Spinal cord (tissue), 9 donors: ENCODE measurements at regions not wholly inside any gene's neighbourhood (a gene's known extent, or its start where the extent isn't known, plus 50 kb on each side); places are given as distances from the start of the nearest gene placed in this dataset.

Source experiments
- DNase-seq, 6 donors: peaks; one replicate each; pipeline versions ENCODE4 v3.0.0 to v3.0.0-alpha.2; 2013 to 2015; ENCODE audit warnings: low spot score in 6 of 6, low read depth in 4 of 6
- H3K27ac ChIP-seq: one replicate; pipeline ENCODE4 v1.5.1; 2013; ENCODE audit warnings: low read depth, low read length, control low read depth
- H3K27me3 ChIP-seq: one replicate; pipeline ENCODE4 v1.6.1; 2013; ENCODE audit warnings: low read length; ENCODE audit not compliant: control insufficient read depth, insufficient read depth
- H3K36me3 ChIP-seq: one replicate; pipeline ENCODE4 v1.6.1; 2013; ENCODE audit warnings: low read length; ENCODE audit not compliant: control insufficient read depth, insufficient read depth
- H3K4me1 ChIP-seq: one replicate; pipeline ENCODE4 v1.6.1; 2013; ENCODE audit warnings: low read length; ENCODE audit not compliant: control insufficient read depth, insufficient read depth
- H3K4me3 ChIP-seq: one replicate; pipeline ENCODE4 v1.5.1; 2013; ENCODE audit warnings: low read depth, low read length, control low read depth
- H3K9me3 ChIP-seq: one replicate; pipeline ENCODE4 v1.6.1; 2013; ENCODE audit warnings: low read length; ENCODE audit not compliant: control insufficient read depth, insufficient read depth
- WGBS: methylation state at CpG from one replicate; pipeline ENCODE4 v1.1.5; 2013; ENCODE audit warnings: missing lambda C conversion rate; ENCODE audit not compliant: insufficient coverage; 5-methylcytosine and 5-hydroxymethylcytosine counted together
- donor health status: healthy.

- Histone ChIP-seq H3K4me3 (no peak overlapping the region), H3K4me1 (peaks cover 9% of the 10 kb centered on the region), H3K9me3 (no peaks in the 10 kb centered on the region), H3K27me3 (no peaks in the 10 kb centered on the region), H3K36me3 (no peaks in the 10 kb centered on the region), H3K27ac (no peak overlapping the region)
- no peak for DNase-seq
- WGBS: no CpG with 5 or more reads among the region's 5 CpGs
Measured at GRCh38 chr6:163823577-163823976, 409.1 kb downstream of the QKI start.

GRCh38 chr6:163820745-163821458, 406.4 kb downstream of the QKI start:
- WGBS: 73% methylated on average over 10 of the region's 10 CpGs
- H3K27ac ChIP-seq: no peak overlapping the region
- no peak overlapping the region for H3K4me3 ChIP-seq
- H3K9me3 ChIP-seq: no peaks in the 10 kb centered on the region
- peak in 1 of 6 donors; percentile 83 for DNase-seq
- no peaks in the 10 kb centered on the region for H3K36me3 ChIP-seq
- peaks cover 4% of the 10 kb centered on the region for H3K4me1 ChIP-seq
- no peaks in the 10 kb centered on the region for H3K27me3 ChIP-seq

GRCh38 chr6:163820171-163820570, 405.7 kb downstream of the QKI start:
- Histone ChIP-seq H3K4me1 (peaks cover 4% of the 10 kb centered on the region), H3K27me3 (no peaks in the 10 kb centered on the region), H3K4me3 (no peak overlapping the region), H3K27ac (no peak overlapping the region), H3K9me3 (no peaks in the 10 kb centered on the region), H3K36me3 (no peaks in the 10 kb centered on the region)
- no peak for DNase-seq
- WGBS: 96% methylated on average over 16 of the region's 17 CpGs

DNA sequence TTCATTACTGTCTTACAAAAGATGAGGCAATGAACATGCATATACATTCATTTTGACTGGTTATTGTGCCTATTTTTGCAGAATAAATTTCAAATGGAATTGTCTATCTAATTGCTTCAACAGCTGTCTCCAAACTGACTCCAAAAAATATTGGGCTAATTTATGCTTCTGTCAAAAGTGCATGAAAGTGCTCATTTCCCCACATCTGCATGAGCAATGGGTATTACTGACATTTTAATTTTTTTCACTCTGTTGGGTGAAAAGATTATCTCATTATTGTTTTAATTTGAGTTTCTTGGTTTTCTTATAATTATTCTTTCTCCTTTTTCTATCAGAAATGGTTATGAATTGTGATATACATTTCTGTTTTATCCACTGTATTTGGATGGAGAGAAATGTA, 404.2 kb downstream of the QKI start:
- peaks cover 4% of the 10 kb centered on the region for H3K4me1 ChIP-seq
- no peak overlapping the region for H3K4me3 ChIP-seq
- DNase-seq: no peak
- H3K27ac ChIP-seq: no peak overlapping the region
- H3K36me3 ChIP-seq: no peaks in the 10 kb centered on the region
- no peaks in the 10 kb centered on the region for H3K27me3 ChIP-seq
- no peaks in the 10 kb centered on the region for H3K9me3 ChIP-seq

DNA sequence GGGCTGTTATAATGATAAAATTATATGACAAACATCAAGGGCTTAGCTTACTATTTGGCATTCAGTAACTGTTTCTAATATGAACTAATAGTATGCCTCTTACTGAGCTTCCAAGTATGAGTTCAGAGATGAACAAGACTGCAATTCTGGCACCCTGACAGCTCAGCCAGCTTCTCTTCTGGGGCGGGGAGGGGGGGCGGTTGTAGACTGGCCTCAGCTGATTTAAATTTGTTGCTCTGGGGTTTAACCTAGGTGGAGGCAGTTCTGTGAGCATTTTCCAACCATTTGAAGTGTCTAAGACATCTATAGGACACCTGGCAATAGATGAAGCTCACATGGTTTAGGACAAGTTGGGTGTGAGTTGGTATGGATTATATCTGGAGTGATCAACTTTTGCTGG, 401.9 kb downstream of the QKI start:
- Histone ChIP-seq H3K4me3 (no peak overlapping the region), H3K4me1 (peaks cover 4% of the 10 kb centered on the region), H3K9me3 (no peaks in the 10 kb centered on the region), H3K36me3 (no peaks in the 10 kb centered on the region), H3K27ac (no peak overlapping the region), H3K27me3 (no peaks in the 10 kb centered on the region)
- 100% methylated on average over 2 of the region's 2 CpGs for WGBS
- DNase-seq: no peak

DNA sequence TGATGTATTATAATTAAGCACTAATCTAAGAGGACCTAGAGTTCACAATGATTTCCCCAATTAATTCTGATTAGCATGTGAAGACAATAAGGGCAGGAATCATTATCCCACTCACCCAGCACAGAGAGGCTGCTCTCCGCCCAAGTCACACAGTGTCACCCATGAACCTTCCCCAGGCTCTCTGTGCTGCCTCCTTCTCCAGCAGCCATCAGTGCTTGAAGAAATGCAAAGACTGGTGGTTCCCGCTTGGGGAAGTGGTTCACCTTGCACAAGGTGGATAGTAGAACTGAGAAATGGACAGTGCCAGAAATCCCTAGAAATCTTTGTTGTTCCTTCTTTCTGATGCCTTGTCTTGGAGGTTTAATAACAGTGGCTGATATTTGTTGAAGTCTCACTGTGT, 401.3 kb downstream of the QKI start:
- H3K4me3 ChIP-seq: no peak overlapping the region
- no peaks in the 10 kb centered on the region for H3K9me3 ChIP-seq
- H3K27ac ChIP-seq: no peak overlapping the region
- H3K4me1 ChIP-seq: no peaks in the 10 kb centered on the region
- 100% methylated on average over 1 of the region's 2 CpGs for WGBS
- H3K36me3 ChIP-seq: no peaks in the 10 kb centered on the region
- no peaks in the 10 kb centered on the region for H3K27me3 ChIP-seq
- DNase-seq: no peak

- 87% methylated on average over 10 of the region's 17 CpGs for WGBS
- H3K4me3 ChIP-seq: no peak overlapping the region
- no peaks in the 10 kb centered on the region for H3K9me3 ChIP-seq
- H3K27me3 ChIP-seq: no peaks in the 10 kb centered on the region
- no peak overlapping the region for H3K27ac ChIP-seq
- H3K4me1 ChIP-seq: no peaks in the 10 kb centered on the region
- H3K36me3 ChIP-seq: no peaks in the 10 kb centered on the region
- no peak for DNase-seq
Measured at GRCh38 chr6:163814494-163815364, 400.2 kb downstream of the QKI start.

DNA sequence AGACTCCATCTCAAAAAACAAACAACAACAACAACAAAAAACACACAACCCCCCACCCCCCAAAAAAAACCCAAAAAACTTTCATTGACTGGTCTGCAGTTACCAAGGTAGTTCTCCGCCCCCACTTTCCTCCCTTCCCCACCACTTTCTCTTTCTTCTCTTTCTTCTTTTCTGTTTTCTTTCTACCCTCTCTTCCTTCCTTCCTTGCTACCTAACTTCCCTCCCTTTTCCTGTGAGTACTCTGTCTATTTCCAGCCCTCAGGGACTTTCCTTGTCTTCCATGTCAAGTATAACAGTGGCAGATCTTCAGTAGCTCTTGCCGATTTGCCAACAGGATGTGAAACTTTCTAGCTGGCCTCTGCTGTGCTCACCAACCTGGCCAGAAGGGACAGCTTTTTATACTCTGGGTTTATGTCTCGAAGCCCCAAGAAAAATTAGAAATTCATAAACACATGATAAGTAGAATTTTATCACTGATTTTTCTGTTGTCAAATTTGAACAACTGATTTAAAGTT, 399.5 kb downstream of the QKI start:
- no peak overlapping the region for H3K4me3 ChIP-seq
- no peaks in the 10 kb centered on the region for H3K36me3 ChIP-seq
- H3K27ac ChIP-seq: no peak overlapping the region
- no peaks in the 10 kb centered on the region for H3K4me1 ChIP-seq
- no peaks in the 10 kb centered on the region for H3K9me3 ChIP-seq
- 100% methylated on average over 2 of the region's 3 CpGs for WGBS
- DNase-seq: no peak
- H3K27me3 ChIP-seq: no peaks in the 10 kb centered on the region

DNA sequence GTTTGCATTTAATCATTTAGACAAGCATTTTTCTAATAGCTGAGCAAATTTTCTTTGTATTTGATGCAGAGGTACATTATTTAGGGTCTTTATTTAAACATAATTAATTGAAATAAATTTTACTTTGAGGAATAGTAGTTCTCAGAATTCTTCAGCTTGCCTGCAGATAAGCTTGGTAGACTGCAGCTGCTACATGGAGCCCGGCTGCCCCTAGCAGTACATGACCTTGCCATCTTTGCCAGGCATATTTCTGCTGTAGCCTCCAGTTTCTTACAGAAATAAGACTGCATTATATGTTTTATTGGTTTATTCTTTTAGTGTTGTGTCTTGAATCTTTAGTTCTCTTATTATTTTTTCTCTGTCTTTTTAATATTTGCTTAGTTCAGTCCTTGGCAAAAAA, 396.8 kb downstream of the QKI start:
- H3K27me3 ChIP-seq: no peaks in the 10 kb centered on the region
- no CpG with 5 or more reads among the region's 1 CpG for WGBS
- no peak overlapping the region for H3K27ac ChIP-seq
- no peak overlapping the region for H3K4me3 ChIP-seq
- no peak for DNase-seq
- no peaks in the 10 kb centered on the region for H3K4me1 ChIP-seq
- H3K9me3 ChIP-seq: no peaks in the 10 kb centered on the region
- no peaks in the 10 kb centered on the region for H3K36me3 ChIP-seq

DNA sequence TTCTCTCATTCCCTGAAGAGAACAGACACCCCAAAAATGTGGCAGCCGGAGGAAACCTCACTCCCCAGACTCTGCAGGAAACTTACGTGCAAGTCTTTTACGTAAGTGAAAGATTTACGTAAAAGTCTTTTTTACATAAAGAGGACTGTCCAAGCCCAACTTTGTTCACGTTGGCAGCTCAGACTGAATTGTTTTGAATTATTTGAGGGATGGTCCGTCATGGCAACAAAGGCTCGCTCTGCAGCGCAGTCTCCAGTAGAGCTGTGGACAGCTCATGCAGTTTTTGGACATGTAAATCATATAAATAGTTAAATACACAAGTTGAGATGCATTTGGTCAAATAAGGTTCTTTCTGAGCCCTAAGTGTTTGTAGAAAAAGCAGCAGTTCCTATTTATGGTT, 394.8 kb downstream of the QKI start:
- WGBS: no CpG with 5 or more reads among the region's 8 CpGs
- no peak overlapping the region for H3K27ac ChIP-seq
- no peaks in the 10 kb centered on the region for H3K4me1 ChIP-seq

More for the DNA sequence above, 394.8 kb downstream of the QKI start:
- Histone ChIP-seq H3K9me3 (no peaks in the 10 kb centered on the region), H3K27me3 (no peaks in the 10 kb centered on the region), H3K36me3 (no peaks in the 10 kb centered on the region), H3K4me3 (no peak overlapping the region)
- no peak for DNase-seq
